ENCODE measurements at regions not wholly inside any gene's neighbourhood (a gene's known extent, or its start where the extent isn't known, plus 50 kb on each side); places are given as distances from the start of the nearest gene placed in this dataset.

- H3K4me3 ChIP-seq: peak overlapping the region; percentile 20; the same call in 1 of the 2 replicates
- no peak overlapping the region for H3K27ac ChIP-seq (ENCODE audit: low read depth)
- no peaks in the 10 kb centered on the region for H3K36me3 ChIP-seq (ENCODE audit: insufficient read depth)
- H3K4me2 ChIP-seq: peak overlapping the region; percentile 62; the same call in 1 of the 2 replicates
- H2AFZ ChIP-seq: no peak overlapping the region
- no peaks in the 10 kb centered on the region for H3K9me2 ChIP-seq (ENCODE audit: insufficient read depth)
- peak; percentile 43 to 82 for TF ChIP-seq CTCF (conservative IDR thresholded peaks at IDR 0.05; ENCODE audit: low read depth in 2 of 2)
- no peak for TF ChIP-seq EZH2 (IDR thresholded peaks at IDR 0.05; ENCODE audit: low read depth, unreplicated experiment)
- H3K27me3 Mint-ChIP-seq (ENCODE audit: insufficient read depth, low read depth, poor library complexity): peaks cover 95% of the 10 kb centered on the region
- peaks cover 66% of the 10 kb centered on the region for H3K4me1 ChIP-seq (ENCODE audit: insufficient read depth)
- peak; percentile 9 for ATAC-seq
- no peaks in the 10 kb centered on the region for H3K79me2 ChIP-seq (replicated peaks; ENCODE audit: insufficient read depth)
- 0 out of 2 replicates have a peak, but pooled peaks cover 6% of the 10 kb centered on the region for H3F3A ChIP-seq (replicated peaks; ENCODE audit: low read depth)
- H3K27ac Mint-ChIP-seq: no peak overlapping the region
- H3K4me1 Mint-ChIP-seq: peaks cover 60% of the 10 kb centered on the region
- H4K20me1 ChIP-seq (replicated peaks; ENCODE audit: insufficient read depth): no peaks in the 10 kb centered on the region; the same call in 1 of the 2 replicates
- no peak overlapping the region; the same call in 2 of the 3 replicates for H3K4me3 Mint-ChIP-seq
- peaks cover 95% of the 10 kb centered on the region for H3K27me3 ChIP-seq (ENCODE audit: insufficient read depth)
- H3K36me3 Mint-ChIP-seq (ENCODE audit: low read depth): no peaks in the 10 kb centered on the region; the same call in 2 of the 3 replicates
- DNase-seq (ENCODE audit: low spot score): peak; percentile 88
- no peaks in the 10 kb centered on the region for H3K9me3 Mint-ChIP-seq
Measured at GRCh38 chr10:101287997-101288635, 58.9 kb upstream of the LBX1 start.

GRCh38 chr10:101289541-101289940, 60.3 kb upstream of the LBX1 start:
- no peak overlapping the region; the same call in 2 of the 3 replicates for H3K4me3 Mint-ChIP-seq
- Histone ChIP-seq H3K36me3 (ENCODE audit: insufficient read depth) (no peaks in the 10 kb centered on the region), H3K4me2 (0 out of 2 replicates have a peak overlapping the region, but pooled peaks have one; percentile 94), H3K4me1 (ENCODE audit: insufficient read depth) (peaks cover 61% of the 10 kb centered on the region), H3K79me2 (replicated peaks; ENCODE audit: insufficient read depth) (no peaks in the 10 kb centered on the region), H3K9me2 (ENCODE audit: insufficient read depth) (no peaks in the 10 kb centered on the region), H3K27ac (ENCODE audit: low read depth) (no peak overlapping the region), H3F3A (replicated peaks; ENCODE audit: low read depth) (0 out of 2 replicates have a peak, but pooled peaks cover 6% of the 10 kb centered on the region), H3K27me3 (ENCODE audit: insufficient read depth) (peaks cover 95% of the 10 kb centered on the region), H4K20me1 (replicated peaks; ENCODE audit: insufficient read depth) (no peaks in the 10 kb centered on the region; the same call in 1 of the 2 replicates), H3K4me3 (no peak overlapping the region), H2AFZ (no peak overlapping the region)
- H3K36me3 Mint-ChIP-seq (ENCODE audit: low read depth): no peaks in the 10 kb centered on the region; the same call in 2 of the 3 replicates
- ATAC-seq (no peak), DNase-seq (ENCODE audit: low spot score) (no peak)
- H3K27ac Mint-ChIP-seq: no peak overlapping the region
- H3K27me3 Mint-ChIP-seq (ENCODE audit: insufficient read depth, low read depth, poor library complexity): peaks cover 95% of the 10 kb centered on the region
- peaks cover 55% of the 10 kb centered on the region for H3K4me1 Mint-ChIP-seq
- no peaks in the 10 kb centered on the region for H3K9me3 Mint-ChIP-seq
- no peak for TF ChIP-seq EZH2phosphoT487 (IDR thresholded peaks at IDR 0.05; ENCODE audit: unreplicated experiment)
- no peak for TF ChIP-seq JUNB (IDR thresholded peaks at IDR 0.05; ENCODE audit: unreplicated experiment)
- TF ChIP-seq CREB1 (CRISPR knock-in tag; IDR thresholded peaks at IDR 0.05; ENCODE audit: low read depth): no peak
- TF ChIP-seq ETS1 (IDR thresholded peaks at IDR 0.05): no peak
- TF ChIP-seq EZH2 (IDR thresholded peaks at IDR 0.05; ENCODE audit: low read depth, unreplicated experiment): no peak
- no peak for TF ChIP-seq REST (IDR thresholded peaks at IDR 0.05; ENCODE audit: unreplicated experiment)

Data from GM23338 (cell line).